SK-N-SH treated with all-trans-retinoic acid at 6 μM for 48 hours (cell line): ENCODE measurements at regions not wholly inside any gene's neighbourhood (a gene's known extent, or its start where the extent isn't known, plus 50 kb on each side); places are given as distances from the start of the nearest gene placed in this dataset.

Experiments
- ATAC-seq: fragments of 200-7000 bp; cut with Tn5 transposase; 3 replicates; pipeline ENCODE4 v1.9.1; 2020; ENCODE audit warnings: mild to moderate bottlenecking, moderate library complexity
- ARNTL ChIP-seq: fragments of 450-650 bp; formaldehyde crosslinking; IDR thresholded peaks from 2 replicates; pipeline ENCODE4 v1.5.0; 2020; ENCODE audit warnings: low read depth, mild to moderate bottlenecking, moderate library complexity, borderline replicate concordance
- BACH2 ChIP-seq: fragments of 250-450 bp; sonication (Bioruptor Pico); IDR thresholded peaks from 2 replicates; pipeline ENCODE4 v1.9.0; 2021; ENCODE audit warnings: mild to moderate bottlenecking, borderline replicate concordance
- CREB5 ChIP-seq: fragments of 250-450 bp; sonication (Bioruptor Pico); IDR thresholded peaks from 2 replicates; pipeline ENCODE4 v1.5.1; 2020; ENCODE audit warnings: low read depth, mild to moderate bottlenecking, moderate library complexity
- CSDC2 ChIP-seq: fragments of 250-450 bp; sonication (Bioruptor Pico); IDR thresholded peaks from 2 replicates; pipeline ENCODE4 v1.5.0; 2020; ENCODE audit warnings: mild to moderate bottlenecking, moderate library complexity
- CSRNP3 ChIP-seq: fragments of 250-450 bp; sonication (Bioruptor Pico); IDR thresholded peaks from 2 replicates; pipeline ENCODE4 v1.5.1; 2021; ENCODE audit warnings: mild to moderate bottlenecking, moderate library complexity
- ESRRG ChIP-seq: fragments of 250-450 bp; sonication (Bioruptor Pico); IDR thresholded peaks from 2 replicates; pipeline ENCODE4 v1.6.1; 2021; ENCODE audit warnings: mild to moderate bottlenecking
- GLIS3 ChIP-seq: fragments of 250-450 bp; sonication (Bioruptor Pico); IDR thresholded peaks from 2 replicates; pipeline ENCODE4 v1.5.0; 2020; ENCODE audit warnings: mild to moderate bottlenecking, moderate library complexity
- ISL1 ChIP-seq: fragments of 250-450 bp; sonication (Bioruptor Pico); IDR thresholded peaks from 2 replicates; pipeline ENCODE4 v2.1.2; 2022; ENCODE audit warnings: mild to moderate bottlenecking, moderate library complexity
- OSR1 ChIP-seq: fragments of 250-450 bp; sonication (Bioruptor Pico); IDR thresholded peaks from 2 replicates; pipeline ENCODE4 v1.8.0; 2022; ENCODE audit warnings: moderate library complexity, mild to moderate bottlenecking, inconsistent platforms
- PATZ1 ChIP-seq: fragments of 250-450 bp; sonication (Bioruptor Pico); IDR thresholded peaks from 2 replicates; pipeline ENCODE4 v1.8.0; 2020; ENCODE audit warnings: mild to moderate bottlenecking, moderate library complexity, borderline replicate concordance
- POU6F1 ChIP-seq: fragments of 250-450 bp; sonication (Bioruptor Pico); IDR thresholded peaks from 2 replicates; pipeline ENCODE4 v1.8.0; 2021; ENCODE audit warnings: low read depth, mild to moderate bottlenecking, moderate library complexity, borderline replicate concordance
- PPARA ChIP-seq: fragments of 250-450 bp; sonication (Bioruptor Pico); IDR thresholded peaks from 2 replicates; pipeline ENCODE4 v1.5.0; 2020; ENCODE audit warnings: mild to moderate bottlenecking, borderline replicate concordance
- RARB ChIP-seq: fragments of 250-450 bp; sonication (Bioruptor Pico); IDR thresholded peaks from 2 replicates; pipeline ENCODE4 v1.8.0; 2021; ENCODE audit warnings: mild to moderate bottlenecking, moderate library complexity
- SNAI2 ChIP-seq: fragments of 250-450 bp; sonication (Bioruptor Pico); IDR thresholded peaks from 2 replicates; pipeline ENCODE4 v1.5.0; 2020; ENCODE audit warnings: mild to moderate bottlenecking, moderate library complexity
- TOX ChIP-seq: fragments of 250-450 bp; sonication (Bioruptor Pico); IDR thresholded peaks from 2 replicates; pipeline ENCODE4 v1.8.0; 2021; ENCODE audit warnings: mild to moderate bottlenecking, moderate library complexity, borderline replicate concordance
- TSHZ2 ChIP-seq: fragments of 250-450 bp; sonication (Bioruptor Pico); IDR thresholded peaks from 2 replicates; pipeline ENCODE4 v1.5.0; 2020; ENCODE audit warnings: mild to moderate bottlenecking, moderate library complexity
- ZC3H10 ChIP-seq: fragments of 250-450 bp; sonication (Bioruptor Pico); IDR thresholded peaks from 2 replicates; pipeline ENCODE4 v1.5.1; 2021; ENCODE audit warnings: mild to moderate bottlenecking, moderate library complexity
- ZFP3 ChIP-seq: fragments of 250-450 bp; sonication (Bioruptor Pico); IDR thresholded peaks from 2 replicates; pipeline ENCODE4 v1.5.0; 2020; ENCODE audit warnings: mild to moderate bottlenecking, moderate library complexity
- ZFP30 ChIP-seq: fragments of 450-650 bp; formaldehyde crosslinking; IDR thresholded peaks from 2 replicates; pipeline ENCODE4 v1.5.0; 2022; ENCODE audit warnings: mild to moderate bottlenecking, moderate library complexity
- ZNF565 ChIP-seq: fragments of 450-650 bp; formaldehyde crosslinking; conservative IDR thresholded peaks from 2 replicates; pipeline ENCODE4 v1.5.0; 2020; ENCODE audit warnings: low read depth, mild to moderate bottlenecking, moderate library complexity
- ZNF70 ChIP-seq: fragments of 450-650 bp; formaldehyde crosslinking; IDR thresholded peaks from 2 replicates; pipeline ENCODE4 v1.5.0; 2020; ENCODE audit warnings: mild to moderate bottlenecking, moderate library complexity
- ZNF8 ChIP-seq: fragments of 450-650 bp; formaldehyde crosslinking; IDR thresholded peaks from 2 replicates; pipeline ENCODE4 v1.5.0; 2020; ENCODE audit warnings: mild to moderate bottlenecking, moderate library complexity

- no peak for ATAC-seq
- TF ChIP-seq POU6F1 (CRISPR knock-in tag) (no peak), PPARA (no peak), ZFP30 (no peak), TOX (CRISPR knock-in tag) (no peak), CREB5 (CRISPR knock-in tag) (no peak), ISL1 (CRISPR knock-in tag) (no peak), TSHZ2 (no peak), CSRNP3 (CRISPR knock-in tag) (no peak), BACH2 (CRISPR knock-in tag) (no peak), PATZ1 (CRISPR knock-in tag) (no peak), CSDC2 (CRISPR knock-in tag) (no peak), GLIS3 (CRISPR knock-in tag) (no peak), ARNTL (CRISPR knock-in tag) (no peak), ZNF565 (CRISPR knock-in tag) (no peak)
Measured at GRCh38 chr6:19156443-19156842, 680.7 kb upstream of the ID4 start.

- no peak for ATAC-seq
- TF ChIP-seq POU6F1 (CRISPR knock-in tag) (no peak), ZFP3 (CRISPR knock-in tag) (no peak), ZNF70 (no peak), CSRNP3 (CRISPR knock-in tag) (no peak), TOX (CRISPR knock-in tag) (no peak), CREB5 (CRISPR knock-in tag) (no peak), PPARA (no peak), ARNTL (CRISPR knock-in tag) (no peak), BACH2 (CRISPR knock-in tag) (no peak), ZNF8 (no peak), RARB (CRISPR knock-in tag) (no peak), ZFP30 (no peak), SNAI2 (CRISPR knock-in tag) (no peak), OSR1 (no peak), ZC3H10 (CRISPR knock-in tag) (no peak), TSHZ2 (no peak), ESRRG (no peak), ZNF565 (CRISPR knock-in tag) (no peak)
Measured at GRCh38 chr6:19157486-19157885, 679.7 kb upstream of the ID4 start.
